Naive thymus-derived CD4-positive, alpha-beta T cell (primary cell): ENCODE measurements at regions not wholly inside any gene's neighbourhood (a gene's known extent, or its start where the extent isn't known, plus 50 kb on each side); places are given as distances from the start of the nearest gene placed in this dataset.
A peak's percentile ranks its signal among the peaks of the same experiment; 100 is the strongest.
"Not testable (repeated sequence)": the region's sequence is repeated elsewhere in the genome, so short reads cannot be mapped to it uniquely, and the experiment has no call there.

Source experiments
- ATAC-seq: fragments of 150-1000 bp; cut with Tn5 transposase; 2 replicates; pipeline ENCODE4 v1.10.0; 2021; ENCODE audit warnings: mild to moderate bottlenecking, moderate library complexity
- CTCF ChIA-PET: fragments of 350-600 bp; sonication (Branson Sonifier 250); formaldehyde crosslinking; loops from one replicate; lab custom pipeline; 2021; ENCODE audit warnings: antibody characterized with exemption; lab: Charles Lee
- POLR2A ChIA-PET: fragments of 350-600 bp; sonication (Branson Sonifier 250); formaldehyde crosslinking; loops from one replicate; lab custom pipeline; 2021; ENCODE audit warnings: antibody characterized with exemption, inconsistent platforms; lab: Charles Lee
- DNase-seq, 9 donors: peaks; one replicate each; pipeline versions ENCODE4 v3.0.0 to v3.0.0-alpha.2; 2020 to 2022; ENCODE audit warnings: mixed read lengths in 1 of 9
- H3K27ac ChIP-seq: one replicate; pipeline ENCODE4 v1.7.0; 2013; ENCODE audit warnings: mild to moderate bottlenecking, low read depth, low read length, moderate library complexity
- H3K27me3 ChIP-seq, 2 donors: one replicate each; pipeline ENCODE4 v1.7.0; 2013; ENCODE audit warnings: low read length in 2 of 2, mild to moderate bottlenecking in 2 of 2, moderate library complexity in 2 of 2; ENCODE audit not compliant: control insufficient read depth in 2 of 2, insufficient read depth in 2 of 2
- H3K36me3 ChIP-seq, 3 experiments: 1 replicate in 2 of 3; 2 replicates in 1 of 3; pipeline ENCODE4 v1.7.0; 2013; ENCODE audit warnings: low read length in 3 of 3, mild to moderate bottlenecking in 3 of 3, moderate library complexity in 1 of 3; ENCODE audit not compliant: insufficient read depth in 3 of 3, control insufficient read depth in 2 of 3
- H3K4me1 ChIP-seq, 2 donors: one replicate each; pipeline ENCODE4 v1.7.0; 2013; ENCODE audit warnings: low read length in 2 of 2, mild to moderate bottlenecking in 2 of 2, moderate library complexity in 1 of 2; ENCODE audit not compliant: control insufficient read depth in 2 of 2, insufficient read depth in 2 of 2
- H3K4me3 ChIP-seq: 2 replicates; pipeline ENCODE4 v1.7.0; 2013; ENCODE audit warnings: mild to moderate bottlenecking, low read length
- H3K9me3 ChIP-seq, 3 experiments: 1 replicate in 2 of 3; 2 replicates in 1 of 3; pipeline ENCODE4 v1.7.0; 2013; ENCODE audit warnings: low read length in 3 of 3; ENCODE audit not compliant: control insufficient read depth in 2 of 3
- H3K27ac Mint-ChIP-seq, 9 donors: one replicate each; pipeline ENCODE4 v1.8.0; 2020 to 2022; ENCODE audit warnings: mixed read lengths in 9 of 9, mild to moderate bottlenecking in 8 of 9, moderate library complexity in 5 of 9, inconsistent platforms in 2 of 9
- H3K27me3 Mint-ChIP-seq, 5 donors: one replicate each; pipeline ENCODE4 v1.8.0; 2021 to 2022; ENCODE audit warnings: mixed read lengths in 5 of 5, mild to moderate bottlenecking in 1 of 5
- H3K36me3 Mint-ChIP-seq, 5 donors: one replicate each; pipeline ENCODE4 v1.8.0; 2020 to 2022; ENCODE audit warnings: mixed read lengths in 5 of 5, mild to moderate bottlenecking in 3 of 5, inconsistent platforms in 1 of 5
- H3K4me1 Mint-ChIP-seq, 7 donors: one replicate each; pipeline ENCODE4 v1.8.0; 2020 to 2022; ENCODE audit warnings: mixed read lengths in 7 of 7, mild to moderate bottlenecking in 3 of 7, inconsistent platforms in 1 of 7
- H3K4me3 Mint-ChIP-seq, 10 donors: one replicate each; pipeline ENCODE4 v1.8.0; 2020 to 2022; ENCODE audit warnings: mild to moderate bottlenecking in 10 of 10, mixed read lengths in 10 of 10, moderate library complexity in 6 of 10, inconsistent platforms in 2 of 10
- H3K9me3 Mint-ChIP-seq, 11 donors: one replicate each; pipeline ENCODE4 v1.8.0; 2020 to 2022; ENCODE audit warnings: mixed read lengths in 11 of 11, mild to moderate bottlenecking in 4 of 11, inconsistent platforms in 1 of 11, moderate library complexity in 1 of 11
- intact Hi-C, 2 donors: fragments of 100-400 bp; cut with micrococcal nuclease; formaldehyde crosslinking; loops; one replicate each; pipeline ENCODE4 v1.15.1; 2023

DNA sequence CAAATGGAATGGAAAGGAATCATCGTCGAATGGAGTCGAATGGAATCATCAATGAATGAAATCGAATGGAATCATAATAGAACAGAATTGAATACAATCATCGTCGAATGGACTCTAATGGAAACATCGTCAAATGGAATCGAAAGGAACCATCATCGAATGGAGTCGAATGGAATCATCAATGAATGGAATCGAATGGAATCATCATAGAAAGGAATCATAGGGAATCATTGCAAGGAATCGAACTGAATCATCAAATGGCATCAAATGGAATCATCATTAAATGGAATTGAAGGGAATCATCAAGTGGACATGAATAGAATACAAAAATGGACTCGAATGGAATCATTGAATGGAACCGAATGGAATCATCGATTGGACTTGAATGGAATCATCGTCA is 237.6 kb downstream of the SHCBP1 start:
- DNase-seq, H3K4me1 ChIP-seq, H3K4me1 Mint-ChIP-seq, H3K4me3 ChIP-seq, ATAC-seq, H3K4me3 Mint-ChIP-seq, H3K27ac Mint-ChIP-seq, H3K9me3 ChIP-seq, H3K27me3 Mint-ChIP-seq, H3K36me3 ChIP-seq, H3K27me3 ChIP-seq, POLR2A ChIA-PET, intact Hi-C loops, H3K27ac ChIP-seq, CTCF ChIA-PET: not testable (repeated sequence)
- peaks cover 0 to 14% (median 8%) of the 10 kb centered on the region in 5 donors for H3K36me3 Mint-ChIP-seq
- peaks cover 10 to 32% (median 23%) of the 10 kb centered on the region in 11 donors for H3K9me3 Mint-ChIP-seq

DNA sequence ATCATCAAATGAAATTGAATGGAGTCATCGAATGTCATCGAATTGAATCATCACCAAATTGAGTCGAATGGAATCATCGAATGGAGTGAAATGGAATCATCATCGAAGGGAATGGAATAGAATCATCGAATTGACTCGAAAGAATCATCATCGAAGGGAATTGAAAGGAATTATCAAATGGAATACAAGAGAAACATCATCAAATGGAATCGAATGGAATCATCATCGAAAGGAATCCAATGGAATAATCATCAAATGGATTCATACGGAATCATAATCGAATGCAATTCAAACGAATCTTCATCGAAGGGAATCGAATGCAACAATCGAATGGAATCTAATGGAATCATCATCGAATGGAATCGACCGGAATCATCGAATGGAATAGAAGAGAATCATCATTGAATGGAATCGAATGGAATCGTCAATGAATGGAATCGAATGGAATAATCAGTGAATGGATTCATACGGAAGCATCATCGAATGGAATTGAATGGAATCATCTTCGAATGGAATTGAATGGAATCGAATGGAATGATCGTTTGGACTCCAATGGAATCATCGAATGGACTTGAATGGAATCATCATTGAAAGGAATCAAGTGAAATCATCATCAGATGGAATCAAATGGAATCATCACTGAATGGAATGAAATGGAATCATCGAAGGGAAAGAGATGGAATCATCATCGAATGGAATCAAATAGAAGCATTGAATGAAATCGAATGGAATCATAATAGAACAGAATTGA is 238.2 kb downstream of the SHCBP1 start:
- POLR2A ChIA-PET, H3K27me3 Mint-ChIP-seq, intact Hi-C loops, H3K4me3 Mint-ChIP-seq, H3K4me3 ChIP-seq, CTCF ChIA-PET, H3K9me3 ChIP-seq, H3K36me3 ChIP-seq, H3K4me1 ChIP-seq, H3K4me1 Mint-ChIP-seq, ATAC-seq, H3K27ac ChIP-seq, H3K27me3 ChIP-seq, H3K27ac Mint-ChIP-seq: not testable (repeated sequence)
- peaks cover 0 to 14% (median 8%) of the 10 kb centered on the region in 5 donors for H3K36me3 Mint-ChIP-seq
- peak in 2 of 9 donors; percentile 24 to 32 for DNase-seq
- H3K9me3 Mint-ChIP-seq, result peaks cover 10 to 31% (median 23%) of the 10 kb centered on the region in 11 donors

DNA sequence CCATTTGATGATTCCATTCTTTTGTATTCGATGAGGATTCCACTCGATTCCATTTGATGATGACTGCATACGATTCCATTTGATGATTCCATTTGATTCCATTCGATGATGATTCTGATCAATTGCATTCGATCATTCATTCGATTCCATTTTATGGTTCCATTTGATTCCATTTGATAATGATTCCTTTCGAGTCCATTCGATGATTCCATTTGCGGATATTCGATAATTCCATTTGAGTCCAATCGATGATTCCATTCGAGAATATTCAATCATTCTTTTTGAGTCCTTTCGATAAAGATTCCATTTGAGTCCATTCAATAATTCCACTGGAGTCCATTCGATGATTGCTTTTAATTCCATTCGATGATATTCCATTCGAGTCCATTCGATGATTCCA is 239.1 kb downstream of the SHCBP1 start:
- H3K27ac Mint-ChIP-seq, CTCF ChIA-PET, H3K36me3 Mint-ChIP-seq, H3K27ac ChIP-seq, H3K4me3 Mint-ChIP-seq, intact Hi-C loops, ATAC-seq, H3K4me1 ChIP-seq, H3K9me3 ChIP-seq, H3K4me1 Mint-ChIP-seq, DNase-seq, POLR2A ChIA-PET, H3K36me3 ChIP-seq, H3K27me3 Mint-ChIP-seq, H3K27me3 ChIP-seq, H3K4me3 ChIP-seq: not testable (repeated sequence)
- peaks cover 5 to 23% (median 16%) of the 10 kb centered on the region in 11 donors for H3K9me3 Mint-ChIP-seq

DNA sequence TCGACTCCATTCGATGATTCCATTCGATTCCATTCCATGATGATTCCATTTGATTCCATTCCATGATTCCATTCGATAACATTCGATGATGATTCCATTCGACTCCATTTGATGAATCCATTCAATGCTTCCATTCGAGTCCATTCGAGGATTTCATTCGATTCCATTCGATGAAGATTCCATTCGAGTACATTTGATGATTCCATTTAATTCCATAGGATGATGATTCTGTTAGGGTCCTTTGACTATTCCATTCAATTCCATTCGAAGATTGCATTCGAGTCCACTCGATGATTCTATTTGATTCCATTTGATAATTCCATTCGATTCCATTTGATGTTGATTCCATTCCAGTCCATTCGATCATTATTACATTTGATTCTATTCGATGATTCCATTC is 239.8 kb downstream of the SHCBP1 start:
- H3K4me3 ChIP-seq, ATAC-seq, H3K36me3 Mint-ChIP-seq, CTCF ChIA-PET, H3K27ac Mint-ChIP-seq, H3K4me1 Mint-ChIP-seq, H3K27me3 ChIP-seq, intact Hi-C loops, H3K27ac ChIP-seq, H3K27me3 Mint-ChIP-seq, H3K36me3 ChIP-seq, H3K4me1 ChIP-seq, POLR2A ChIA-PET, H3K9me3 ChIP-seq, H3K4me3 Mint-ChIP-seq, DNase-seq: not testable (repeated sequence)
- H3K9me3 Mint-ChIP-seq, result peaks cover 5 to 21% (median 14%) of the 10 kb centered on the region in 11 donors
